GM18520 (cell line): ENCODE measurements at regions not wholly inside any gene's neighbourhood (a gene's known extent, or its start where the extent isn't known, plus 50 kb on each side); places are given as distances from the start of the nearest gene placed in this dataset.

Source experiments
- ATAC-seq: cut with Tn5 transposase; IDR thresholded peaks from one replicate; pipeline ENCODE4 v1.9.1; 2021; ENCODE audit not compliant: unreplicated experiment

DNA sequence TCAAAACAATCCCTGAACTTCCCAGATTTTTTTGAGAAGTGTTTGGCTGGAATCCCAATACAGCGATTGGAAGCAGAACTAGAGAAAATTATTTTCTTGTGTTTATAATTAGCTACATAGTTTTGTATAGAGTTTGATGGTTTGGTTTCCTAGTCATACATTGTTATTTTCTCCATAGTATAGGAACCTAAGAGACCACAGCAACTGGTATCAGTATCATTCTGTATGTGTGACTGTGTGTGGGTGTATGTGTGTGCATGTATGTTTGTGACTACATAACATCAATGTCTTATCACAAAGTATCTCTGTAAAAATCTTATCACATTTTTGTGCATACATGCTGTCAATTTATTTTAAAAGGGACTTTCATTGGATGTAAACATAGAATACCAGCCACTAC, 780.5 kb downstream of the MRPL39 start:
- ATAC-seq = no peak

DNA sequence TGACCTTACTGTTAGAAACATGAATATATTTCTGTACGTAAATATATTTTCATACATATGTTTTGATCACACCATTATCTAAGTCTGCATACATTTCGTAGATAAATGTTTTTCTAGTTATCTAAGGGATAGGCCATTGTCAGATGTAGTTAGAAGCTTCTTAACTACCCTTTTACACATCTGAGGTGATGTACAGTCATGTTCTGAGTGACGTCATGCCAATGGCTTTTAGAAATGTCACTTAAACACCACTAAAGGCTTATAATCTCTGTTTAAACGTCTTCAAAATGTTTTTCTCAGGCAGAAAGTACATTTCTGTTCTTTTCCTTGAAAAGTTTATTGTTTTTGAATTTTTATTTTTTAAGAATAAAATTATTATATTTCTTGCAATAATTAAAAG, 781.9 kb downstream of the MRPL39 start:
- no peak for ATAC-seq

- no peak for ATAC-seq
These were observed 783.1 kb downstream of the MRPL39 start for GRCh38 chr21:24824209-24824608.

DNA sequence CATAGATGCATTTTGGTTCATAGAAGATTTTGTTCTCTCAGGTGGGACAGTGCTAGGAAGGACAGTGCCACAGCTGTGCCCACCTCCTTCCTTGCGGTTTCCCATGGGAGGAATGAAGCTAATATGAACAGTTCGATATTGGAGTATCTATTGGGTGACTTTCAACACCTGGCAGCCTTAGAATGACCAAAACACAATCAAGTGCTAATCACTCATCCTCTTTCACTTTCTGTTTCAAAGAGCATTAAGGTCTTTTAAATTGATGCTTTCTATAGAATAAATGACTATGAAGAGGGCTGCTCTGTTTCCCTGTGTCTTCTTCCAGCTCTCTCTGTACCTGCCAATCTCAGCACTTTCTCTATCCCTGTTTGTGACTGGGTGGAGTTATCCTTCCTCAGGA, 784.0 kb downstream of the MRPL39 start:
- ATAC-seq = no peak

DNA sequence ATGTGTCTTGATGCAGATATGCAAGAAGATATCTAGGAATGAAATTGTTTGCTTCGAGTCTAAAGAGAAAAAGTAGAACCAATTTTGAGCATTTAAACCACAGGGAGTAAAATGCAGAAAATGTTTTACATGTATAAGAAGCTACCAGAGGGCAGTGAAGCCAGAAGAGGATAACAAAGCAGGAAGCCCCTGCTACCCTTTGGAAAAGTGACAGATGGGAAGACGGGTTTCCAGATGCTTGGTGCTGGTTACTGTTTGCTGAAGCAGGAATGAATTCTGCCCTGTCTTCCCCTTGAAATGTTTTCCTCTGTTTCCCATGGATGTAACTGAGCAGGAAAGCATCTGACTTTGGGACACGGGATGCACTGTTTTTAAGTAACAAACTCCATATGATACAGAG, 822.2 kb downstream of the MRPL39 start:
- ATAC-seq = no peak

- ATAC-seq = no peak
These were observed 826.1 kb downstream of the MRPL39 start for GRCh38 chr21:24781146-24781545.

- no peak for ATAC-seq
These were observed 847.8 kb downstream of the MRPL39 start for GRCh38 chr21:24759348-24760075.

DNA sequence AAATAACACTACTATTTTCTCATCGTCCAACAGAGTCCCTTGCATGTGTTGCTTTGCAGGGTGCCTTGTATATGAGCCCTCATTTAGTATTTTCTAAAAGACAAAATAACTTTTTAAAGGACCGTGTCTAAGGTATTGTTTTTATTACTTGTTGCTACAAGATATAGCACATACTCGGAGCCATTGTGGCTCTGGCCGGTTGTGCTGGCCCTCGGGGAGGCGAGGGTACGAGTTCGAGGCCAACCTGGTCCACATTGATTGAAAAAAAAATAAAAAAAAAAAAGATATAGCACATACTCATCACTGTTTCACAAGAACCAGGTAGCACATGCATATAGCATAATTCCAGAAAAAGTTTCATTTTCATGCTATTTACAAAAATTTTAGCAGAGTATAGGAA, 869.2 kb downstream of the MRPL39 start:
- no peak for ATAC-seq

DNA sequence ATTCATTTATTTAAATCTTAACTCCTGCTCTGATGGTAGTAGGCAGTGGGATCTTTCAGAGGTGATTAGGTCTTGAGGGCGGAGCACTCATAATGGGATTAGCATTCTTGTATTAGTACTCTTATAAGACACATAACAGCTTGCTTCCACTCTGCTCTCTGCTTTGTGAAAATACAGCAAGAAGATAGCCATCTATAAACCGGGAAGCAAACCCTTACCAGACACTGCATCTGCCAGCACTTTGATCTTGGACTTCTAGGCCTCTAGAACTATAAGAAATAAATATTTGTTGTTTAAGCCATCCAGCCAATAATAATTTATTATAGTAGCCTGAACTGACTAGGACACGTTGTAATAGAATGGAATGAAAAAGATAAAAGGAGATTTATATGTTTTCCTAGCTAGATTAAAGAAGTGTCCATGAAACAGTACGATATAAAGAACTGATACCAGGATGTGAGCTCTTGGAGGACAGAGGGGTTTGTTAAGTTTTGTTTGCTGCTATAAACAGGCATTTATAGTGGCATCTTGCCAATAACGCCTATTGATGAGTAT, 869.9 kb downstream of the MRPL39 start:
- no peak for ATAC-seq

- no peak for ATAC-seq
These were observed 876.6 kb downstream of the MRPL39 start for GRCh38 chr21:24730661-24731060.

GRCh38 chr21:24729568-24729967, 877.7 kb downstream of the MRPL39 start:
- no peak for ATAC-seq

GRCh38 chr21:24727803-24728440, 879.4 kb downstream of the MRPL39 start:
- ATAC-seq = no peak

DNA sequence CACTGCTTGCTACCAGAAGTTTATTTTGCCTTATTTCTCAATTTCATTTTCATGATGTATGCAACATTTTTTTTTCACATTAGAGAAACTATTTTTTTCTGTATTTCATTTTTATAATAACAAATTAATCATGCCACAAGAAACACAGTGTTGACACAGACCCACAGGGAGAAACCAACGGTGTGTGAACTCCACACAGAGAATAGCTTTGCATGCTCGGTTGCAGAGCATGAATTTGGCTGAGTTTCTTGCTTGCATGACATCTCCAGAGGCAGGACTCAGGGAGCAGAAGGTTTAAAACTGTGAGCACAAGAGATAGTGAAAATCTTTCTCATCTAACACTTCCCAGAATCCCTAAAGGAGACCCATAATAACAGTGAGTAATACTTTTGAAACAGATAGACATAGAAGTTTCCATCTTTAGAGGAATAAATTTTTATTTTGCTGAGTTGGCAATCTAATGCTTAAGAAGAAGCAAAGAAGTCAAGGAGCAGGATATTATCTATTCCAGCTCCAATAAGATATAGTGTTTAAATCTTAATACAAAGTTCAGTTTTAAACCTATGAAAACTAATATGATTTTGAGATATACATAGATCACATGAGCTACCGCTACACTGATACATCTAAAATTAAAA, 890.9 kb downstream of the MRPL39 start:
- no peak for ATAC-seq

- ATAC-seq = no peak
These were observed 892.6 kb downstream of the MRPL39 start for GRCh38 chr21:24714646-24715200.

DNA sequence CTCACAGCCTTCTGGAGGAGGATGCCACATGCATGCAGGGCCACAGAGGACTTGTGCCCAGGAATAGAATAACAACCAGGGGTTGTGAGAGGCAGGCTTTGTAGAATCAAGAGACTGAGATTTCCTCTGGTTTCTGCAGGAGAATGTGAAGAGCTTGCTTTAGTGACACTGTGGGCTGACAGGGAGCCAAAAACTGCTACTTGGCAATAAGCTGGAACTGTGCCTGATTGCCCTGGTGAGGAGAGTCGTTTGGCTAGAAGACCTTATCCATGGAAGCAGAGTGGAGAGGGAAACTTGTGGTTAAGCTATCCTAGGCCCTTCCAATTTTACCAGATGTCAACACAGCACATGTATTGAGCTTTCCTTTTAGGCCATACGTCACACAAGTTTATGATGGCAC, 902.1 kb downstream of the MRPL39 start:
- ATAC-seq = no peak

- ATAC-seq = no peak
These were observed 913.5 kb downstream of the MRPL39 start for GRCh38 chr21:24693779-24694178.

GRCh38 chr21:24681456-24681855, 925.8 kb downstream of the MRPL39 start:
- ATAC-seq = no peak

- no peak for ATAC-seq
These were observed 935.4 kb downstream of the MRPL39 start for GRCh38 chr21:24671901-24672300.

DNA sequence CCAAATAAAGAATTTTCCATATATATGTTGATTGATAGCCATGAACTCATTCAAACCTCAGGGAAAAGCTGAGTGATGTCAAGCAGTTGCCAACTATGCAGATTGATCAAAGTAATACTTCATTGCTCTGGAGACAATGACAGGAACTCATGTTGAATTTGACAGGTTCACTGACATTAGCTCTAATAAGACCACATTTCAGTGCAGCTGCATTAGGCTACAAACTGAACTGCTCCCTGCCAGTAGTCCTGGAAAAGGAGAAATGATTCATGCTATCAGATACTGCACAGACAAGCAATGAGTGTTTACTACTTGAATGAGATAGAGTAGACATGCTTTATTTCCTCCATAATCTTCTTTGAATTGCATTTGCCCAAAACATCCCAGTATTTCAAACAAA, 948.4 kb downstream of the MRPL39 start:
- ATAC-seq = no peak

DNA sequence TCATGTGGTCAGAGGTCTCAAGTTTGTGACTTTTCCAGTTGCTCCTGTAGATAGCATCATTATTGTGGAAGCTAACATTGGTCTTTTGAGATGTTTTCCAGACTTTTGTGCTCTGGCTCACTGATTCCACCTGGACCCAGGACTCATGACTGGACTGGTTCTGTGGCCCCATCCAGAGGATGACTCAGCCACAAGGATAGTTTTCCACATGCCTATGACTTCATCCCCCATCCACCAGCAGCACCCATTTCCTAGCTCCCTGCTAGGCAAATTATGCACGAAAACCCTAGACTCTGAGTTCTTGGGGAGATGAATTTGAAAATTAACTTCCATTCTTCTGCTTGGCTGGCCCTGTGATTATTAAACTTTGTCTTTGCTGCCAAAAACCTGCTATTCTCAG, 949.3 kb downstream of the MRPL39 start:
- no peak for ATAC-seq

DNA sequence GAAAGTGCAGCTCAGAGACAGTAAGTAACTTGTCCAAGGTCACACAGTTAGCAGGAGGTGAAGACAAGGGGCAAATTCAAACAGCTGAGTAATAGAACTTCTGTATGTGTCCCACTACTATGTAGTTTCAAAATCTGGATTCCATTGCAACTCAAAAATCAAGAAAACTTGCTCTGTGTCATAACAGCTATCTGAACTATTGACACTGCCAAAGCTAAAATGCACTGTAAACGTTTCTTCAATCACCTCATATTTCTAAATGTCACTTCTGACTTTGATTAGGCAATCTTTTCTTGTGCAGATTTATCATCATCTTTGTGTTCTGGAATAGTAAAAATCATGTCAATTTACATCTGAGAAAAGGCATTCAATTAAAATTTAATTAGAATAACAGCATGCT, 957.6 kb downstream of the MRPL39 start:
- ATAC-seq = no peak

- ATAC-seq = no peak
These were observed 970.6 kb downstream of the MRPL39 start for GRCh38 chr21:24636696-24637095.
